ENCODE measurements at regions not wholly inside any gene's neighbourhood (a gene's known extent, or its start where the extent isn't known, plus 50 kb on each side); places are given as distances from the start of the nearest gene placed in this dataset.
"Not testable (repeated sequence)": the region's sequence is repeated elsewhere in the genome, so short reads cannot be mapped to it uniquely, and the experiment has no call there.

- no peak for DNase-seq (ENCODE audit: low spot score)
Observed at GRCh38 chr9:119765632-119766175, 396.5 kb upstream of the BRINP1 start.

GRCh38 chr9:119763260-119763659 is 394.0 kb upstream of the BRINP1 start:
- DNase-seq (ENCODE audit: low spot score): peak; percentile 19

- no peak for DNase-seq (ENCODE audit: low spot score)
Observed at GRCh38 chr9:119761812-119762211, 392.6 kb upstream of the BRINP1 start.

GRCh38 chr9:119758990-119759389 is 389.8 kb upstream of the BRINP1 start:
- DNase-seq (ENCODE audit: low spot score): no peak

- DNase-seq (ENCODE audit: low spot score): no peak
Observed at GRCh38 chr9:119758241-119758640, 389.0 kb upstream of the BRINP1 start.

GRCh38 chr9:119739476-119739875 is 370.2 kb upstream of the BRINP1 start:
- no peak for DNase-seq (ENCODE audit: low spot score)

- no peak for DNase-seq (ENCODE audit: low spot score)
Observed at GRCh38 chr9:119736491-119737454, 367.5 kb upstream of the BRINP1 start.

- DNase-seq (ENCODE audit: low spot score): no peak
Observed at GRCh38 chr9:119727988-119728387, 358.8 kb upstream of the BRINP1 start.

GRCh38 chr9:119726035-119726434 is 356.8 kb upstream of the BRINP1 start:
- no peak for DNase-seq (ENCODE audit: low spot score)

GRCh38 chr9:119722384-119722783 is 353.1 kb upstream of the BRINP1 start:
- DNase-seq (ENCODE audit: low spot score): no peak

- no peak for DNase-seq (ENCODE audit: low spot score)
Observed at GRCh38 chr9:119712325-119712724, 343.1 kb upstream of the BRINP1 start.

- DNase-seq (ENCODE audit: low spot score): no peak
Observed at GRCh38 chr9:119709431-119709830, 340.2 kb upstream of the BRINP1 start.

- DNase-seq (ENCODE audit: low spot score): no peak
Observed at GRCh38 chr9:119707228-119707845, 338.1 kb upstream of the BRINP1 start.

GRCh38 chr9:119701651-119702050 is 332.4 kb upstream of the BRINP1 start:
- DNase-seq (ENCODE audit: low spot score): no peak

GRCh38 chr9:119698535-119698934 is 329.3 kb upstream of the BRINP1 start:
- peak; percentile 0 for DNase-seq (ENCODE audit: low spot score)

GRCh38 chr9:119697996-119698395 is 328.8 kb upstream of the BRINP1 start:
- DNase-seq (ENCODE audit: low spot score): no peak

- peak; percentile 9 for DNase-seq (ENCODE audit: low spot score)
Observed at GRCh38 chr9:119689879-119690278, 320.6 kb upstream of the BRINP1 start.

- no peak for DNase-seq (ENCODE audit: low spot score)
Observed at GRCh38 chr9:119688547-119688946, 319.3 kb upstream of the BRINP1 start.

GRCh38 chr9:119677811-119678505 is 308.7 kb upstream of the BRINP1 start:
- DNase-seq (ENCODE audit: low spot score): no peak

- DNase-seq (ENCODE audit: low spot score): no peak
Observed at GRCh38 chr9:119675951-119676350, 306.7 kb upstream of the BRINP1 start.

- not testable (repeated sequence) for DNase-seq (ENCODE audit: low spot score)
Observed at GRCh38 chr9:119672763-119673162, 303.5 kb upstream of the BRINP1 start.

GRCh38 chr9:119667916-119668315 is 298.7 kb upstream of the BRINP1 start:
- no peak for DNase-seq (ENCODE audit: low spot score)
